HG03060 (cell line): ENCODE measurements at regions not wholly inside any gene's neighbourhood (a gene's known extent, or its start where the extent isn't known, plus 50 kb on each side); places are given as distances from the start of the nearest gene placed in this dataset.

Source experiments
- ATAC-seq: cut with Tn5 transposase; IDR thresholded peaks from one replicate; pipeline ENCODE4 v1.9.1; 2021; ENCODE audit warnings: low read depth, moderate number of reproducible peaks; ENCODE audit not compliant: unreplicated experiment

- no peak for ATAC-seq
These were observed 50.5 kb upstream of the ATF3 start for GRCh38 chr1:212557739-212558692.

- peak; percentile 84 for ATAC-seq
These were observed 49.7 kb upstream of the ATF3 start for GRCh38 chr1:212558693-212559480.
